ENCODE measurements at regions not wholly inside any gene's neighbourhood (a gene's known extent, or its start where the extent isn't known, plus 50 kb on each side); places are given as distances from the start of the nearest gene placed in this dataset.

DNA sequence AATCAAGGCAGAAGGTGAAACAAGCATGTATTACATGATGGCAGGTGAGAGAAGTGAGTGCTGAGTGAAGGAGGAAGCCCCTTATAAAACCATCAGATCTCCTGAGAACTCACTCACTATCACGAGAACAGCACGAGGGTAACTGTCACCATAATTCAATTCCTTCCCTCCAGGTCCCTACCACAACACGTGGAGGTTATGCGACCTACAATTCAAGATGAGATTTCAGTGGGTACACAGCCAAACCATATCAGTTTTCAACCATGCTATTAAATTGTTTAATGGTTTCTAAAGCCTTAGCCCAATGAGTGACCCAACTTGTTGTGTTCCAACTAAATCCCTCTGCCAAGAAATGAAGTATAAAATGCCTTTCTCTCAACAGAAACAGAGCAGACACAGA is 519.8 kb downstream of the GBA3 start (continued):
- TF ChIP-seq, protein P1, sequence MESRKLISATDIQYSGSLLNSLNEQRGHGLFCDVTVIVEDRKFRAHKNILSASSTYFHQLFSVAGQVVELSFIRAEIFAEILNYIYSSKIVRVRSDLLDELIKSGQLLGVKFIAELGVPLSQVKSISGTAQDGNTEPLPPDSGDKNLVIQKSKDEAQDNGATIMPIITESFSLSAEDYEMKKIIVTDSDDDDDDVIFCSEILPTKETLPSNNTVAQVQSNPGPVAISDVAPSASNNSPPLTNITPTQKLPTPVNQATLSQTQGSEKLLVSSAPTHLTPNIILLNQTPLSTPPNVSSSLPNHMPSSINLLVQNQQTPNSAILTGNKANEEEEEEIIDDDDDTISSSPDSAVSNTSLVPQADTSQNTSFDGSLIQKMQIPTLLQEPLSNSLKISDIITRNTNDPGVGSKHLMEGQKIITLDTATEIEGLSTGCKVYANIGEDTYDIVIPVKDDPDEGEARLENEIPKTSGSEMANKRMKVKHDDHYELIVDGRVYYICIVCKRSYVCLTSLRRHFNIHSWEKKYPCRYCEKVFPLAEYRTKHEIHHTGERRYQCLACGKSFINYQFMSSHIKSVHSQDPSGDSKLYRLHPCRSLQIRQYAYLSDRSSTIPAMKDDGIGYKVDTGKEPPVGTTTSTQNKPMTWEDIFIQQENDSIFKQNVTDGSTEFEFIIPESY (IDR thresholded peaks at IDR 0.05), result no peak
- TF ChIP-seq RXRA (IDR thresholded peaks at IDR 0.05), result no peak
- TF ChIP-seq, protein P2, sequence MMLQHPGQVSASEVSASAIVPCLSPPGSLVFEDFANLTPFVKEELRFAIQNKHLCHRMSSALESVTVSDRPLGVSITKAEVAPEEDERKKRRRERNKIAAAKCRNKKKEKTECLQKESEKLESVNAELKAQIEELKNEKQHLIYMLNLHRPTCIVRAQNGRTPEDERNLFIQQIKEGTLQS (IDR thresholded peaks at IDR 0.05), result no peak

DNA sequence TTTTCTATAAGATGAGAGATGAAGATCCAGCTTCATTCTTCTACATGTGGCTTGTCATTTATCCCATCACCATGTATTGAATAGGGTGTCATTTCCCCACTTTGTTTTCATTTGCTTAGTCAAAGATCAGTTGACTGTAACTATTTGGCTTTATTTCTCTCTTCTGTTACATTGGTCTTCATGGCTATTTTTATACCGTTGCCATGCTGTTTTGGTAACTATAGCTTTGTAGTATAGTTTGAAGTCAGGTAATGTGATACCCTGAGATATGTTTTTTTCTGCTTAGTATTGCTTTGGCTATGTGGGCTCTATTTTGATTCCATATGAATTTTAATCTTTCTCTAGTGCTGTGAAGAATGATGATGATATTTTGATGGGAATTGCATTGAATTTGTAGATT is 514.3 kb downstream of the GBA3 start:
- Histone ChIP-seq H3K27me3 (ENCODE audit: control insufficient read depth in 4 of 4, insufficient read depth in 4 of 4, low read length in 3 of 4) (no peaks in the 10 kb centered on the region), H3K36me3 (ENCODE audit: control insufficient read depth in 4 of 4, insufficient read depth in 3 of 4, low read depth in 1 of 4, low read length in 3 of 4) (no peaks in the 10 kb centered on the region), H3K27ac (ENCODE audit: low read depth in 1 of 2, low read length in 2 of 2) (no peak overlapping the region), H3K4me3 (ENCODE audit: low read depth in 1 of 3, low read length in 3 of 3) (no peak overlapping the region), H3K4me1 (ENCODE audit: control insufficient read depth in 4 of 4, insufficient read depth in 4 of 4, low read length in 3 of 4) (no peaks in the 10 kb centered on the region), H3K9me3 (ENCODE audit: control insufficient read depth in 4 of 4, low read length in 3 of 4) (peaks cover 0 to 4% (median 2%) of the 10 kb centered on the region in 4 donors), H3K9ac (ENCODE audit: low read depth in 1 of 2, low read length in 2 of 2) (no peak overlapping the region)
- WGBS, result 84% methylated on average over 1 of the region's 1 CpG
- no peak for DNase-seq (ENCODE audit: low spot score)
- no peak for TF ChIP-seq NR2F2 (IDR thresholded peaks at IDR 0.05)
- no peak for TF ChIP-seq FOXA2 (IDR thresholded peaks at IDR 0.05)
- TF ChIP-seq HNF4A (conservative IDR thresholded peaks at IDR 0.05), result no peak
- no peak for TF ChIP-seq EGR1 (IDR thresholded peaks at IDR 0.05; ENCODE audit: low read depth in 2 of 2)
- TF ChIP-seq JUND (IDR thresholded peaks at IDR 0.05), result no peak
- TF ChIP-seq, protein P2 (IDR thresholded peaks at IDR 0.05), result no peak
- TF ChIP-seq, protein P1 (IDR thresholded peaks at IDR 0.05), result no peak
- TF ChIP-seq RXRA (IDR thresholded peaks at IDR 0.05), result no peak
- TF ChIP-seq, protein P3, sequence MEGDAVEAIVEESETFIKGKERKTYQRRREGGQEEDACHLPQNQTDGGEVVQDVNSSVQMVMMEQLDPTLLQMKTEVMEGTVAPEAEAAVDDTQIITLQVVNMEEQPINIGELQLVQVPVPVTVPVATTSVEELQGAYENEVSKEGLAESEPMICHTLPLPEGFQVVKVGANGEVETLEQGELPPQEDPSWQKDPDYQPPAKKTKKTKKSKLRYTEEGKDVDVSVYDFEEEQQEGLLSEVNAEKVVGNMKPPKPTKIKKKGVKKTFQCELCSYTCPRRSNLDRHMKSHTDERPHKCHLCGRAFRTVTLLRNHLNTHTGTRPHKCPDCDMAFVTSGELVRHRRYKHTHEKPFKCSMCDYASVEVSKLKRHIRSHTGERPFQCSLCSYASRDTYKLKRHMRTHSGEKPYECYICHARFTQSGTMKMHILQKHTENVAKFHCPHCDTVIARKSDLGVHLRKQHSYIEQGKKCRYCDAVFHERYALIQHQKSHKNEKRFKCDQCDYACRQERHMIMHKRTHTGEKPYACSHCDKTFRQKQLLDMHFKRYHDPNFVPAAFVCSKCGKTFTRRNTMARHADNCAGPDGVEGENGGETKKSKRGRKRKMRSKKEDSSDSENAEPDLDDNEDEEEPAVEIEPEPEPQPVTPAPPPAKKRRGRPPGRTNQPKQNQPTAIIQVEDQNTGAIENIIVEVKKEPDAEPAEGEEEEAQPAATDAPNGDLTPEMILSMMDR (IDR thresholded peaks at IDR 0.05; ENCODE audit: low read depth, low read length, missing input control), result no peak
- TF ChIP-seq YY1 (IDR thresholded peaks at IDR 0.05), result no peak
- TF ChIP-seq RAD21 (IDR thresholded peaks at IDR 0.05), result no peak
- TF ChIP-seq, protein P4, sequence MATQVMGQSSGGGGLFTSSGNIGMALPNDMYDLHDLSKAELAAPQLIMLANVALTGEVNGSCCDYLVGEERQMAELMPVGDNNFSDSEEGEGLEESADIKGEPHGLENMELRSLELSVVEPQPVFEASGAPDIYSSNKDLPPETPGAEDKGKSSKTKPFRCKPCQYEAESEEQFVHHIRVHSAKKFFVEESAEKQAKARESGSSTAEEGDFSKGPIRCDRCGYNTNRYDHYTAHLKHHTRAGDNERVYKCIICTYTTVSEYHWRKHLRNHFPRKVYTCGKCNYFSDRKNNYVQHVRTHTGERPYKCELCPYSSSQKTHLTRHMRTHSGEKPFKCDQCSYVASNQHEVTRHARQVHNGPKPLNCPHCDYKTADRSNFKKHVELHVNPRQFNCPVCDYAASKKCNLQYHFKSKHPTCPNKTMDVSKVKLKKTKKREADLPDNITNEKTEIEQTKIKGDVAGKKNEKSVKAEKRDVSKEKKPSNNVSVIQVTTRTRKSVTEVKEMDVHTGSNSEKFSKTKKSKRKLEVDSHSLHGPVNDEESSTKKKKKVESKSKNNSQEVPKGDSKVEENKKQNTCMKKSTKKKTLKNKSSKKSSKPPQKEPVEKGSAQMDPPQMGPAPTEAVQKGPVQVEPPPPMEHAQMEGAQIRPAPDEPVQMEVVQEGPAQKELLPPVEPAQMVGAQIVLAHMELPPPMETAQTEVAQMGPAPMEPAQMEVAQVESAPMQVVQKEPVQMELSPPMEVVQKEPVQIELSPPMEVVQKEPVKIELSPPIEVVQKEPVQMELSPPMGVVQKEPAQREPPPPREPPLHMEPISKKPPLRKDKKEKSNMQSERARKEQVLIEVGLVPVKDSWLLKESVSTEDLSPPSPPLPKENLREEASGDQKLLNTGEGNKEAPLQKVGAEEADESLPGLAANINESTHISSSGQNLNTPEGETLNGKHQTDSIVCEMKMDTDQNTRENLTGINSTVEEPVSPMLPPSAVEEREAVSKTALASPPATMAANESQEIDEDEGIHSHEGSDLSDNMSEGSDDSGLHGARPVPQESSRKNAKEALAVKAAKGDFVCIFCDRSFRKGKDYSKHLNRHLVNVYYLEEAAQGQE (IDR thresholded peaks at IDR 0.05), result no peak
- no peak for TF ChIP-seq GABPA (IDR thresholded peaks at IDR 0.05 in 1 of 2, conservative IDR thresholded peaks at IDR 0.05 in 1 of 2)
- TF ChIP-seq, protein P5, sequence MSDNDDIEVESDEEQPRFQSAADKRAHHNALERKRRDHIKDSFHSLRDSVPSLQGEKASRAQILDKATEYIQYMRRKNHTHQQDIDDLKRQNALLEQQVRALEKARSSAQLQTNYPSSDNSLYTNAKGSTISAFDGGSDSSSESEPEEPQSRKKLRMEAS (IDR thresholded peaks at IDR 0.05), result no peak
- no peak for TF ChIP-seq HNF4G (IDR thresholded peaks at IDR 0.05)
- no peak for TF ChIP-seq TAF1 (conservative IDR thresholded peaks at IDR 0.05)
